HL-60 (cell line): ENCODE measurements at regions not wholly inside any gene's neighbourhood (a gene's known extent, or its start where the extent isn't known, plus 50 kb on each side); places are given as distances from the start of the nearest gene placed in this dataset.

ENCODE experiments used
- DNase-seq, 2 experiments: peaks; one replicate each; pipeline ENCODE4 v3.0.0-alpha.2; 2010 to 2020; ENCODE audit warnings: low read depth in 1 of 2, low spot score in 1 of 2
- H3K27ac ChIP-seq: fragments of 250-450 bp; sonication (Bioruptor Pico); replicated peaks from 2 replicates; pipeline ENCODE4 v1.5.1; 2020; ENCODE audit warnings: mild to moderate bottlenecking, moderate library complexity
- H3K27me3 ChIP-seq: fragments of 250-450 bp; sonication (Bioruptor Pico); 2 replicates; pipeline ENCODE4 v1.5.1; 2021; ENCODE audit warnings: mild to moderate bottlenecking, moderate library complexity; ENCODE audit not compliant: insufficient read depth, poor library complexity, severe bottlenecking
- H3K4me3 ChIP-seq: replicated peaks from 2 replicates; pipeline ENCODE4 v1.5.1; 2011; ENCODE audit warnings: mild to moderate bottlenecking, control low read depth, low read length; ENCODE audit not compliant: insufficient read depth
- GABPA ChIP-seq: IDR thresholded peaks from 2 replicates; pipeline ENCODE4 v1.6.1; 2012; ENCODE audit warnings: low read depth
- POLR2AphosphoS5 ChIP-seq: IDR thresholded peaks from 2 replicates; pipeline ENCODE4 v1.6.1; 2012; ENCODE audit warnings: low read depth
- SPI1 ChIP-seq: IDR thresholded peaks from 2 replicates; pipeline ENCODE4 v1.6.1; 2012; ENCODE audit warnings: low read depth, mild to moderate bottlenecking, borderline replicate concordance
- TF ChIP-seq, protein P1 (sequence below): IDR thresholded peaks from one replicate; pipeline ENCODE4 v1.5.1; 2011; ENCODE audit warnings: low read length, control low read depth, inconsistent platforms; ENCODE audit not compliant: insufficient read depth
- TF ChIP-seq, protein P2 (sequence below): IDR thresholded peaks from 2 replicates; pipeline ENCODE4 v1.6.1; 2012; ENCODE audit warnings: low read depth; ENCODE audit not compliant: insufficient replicate concordance

DNA sequence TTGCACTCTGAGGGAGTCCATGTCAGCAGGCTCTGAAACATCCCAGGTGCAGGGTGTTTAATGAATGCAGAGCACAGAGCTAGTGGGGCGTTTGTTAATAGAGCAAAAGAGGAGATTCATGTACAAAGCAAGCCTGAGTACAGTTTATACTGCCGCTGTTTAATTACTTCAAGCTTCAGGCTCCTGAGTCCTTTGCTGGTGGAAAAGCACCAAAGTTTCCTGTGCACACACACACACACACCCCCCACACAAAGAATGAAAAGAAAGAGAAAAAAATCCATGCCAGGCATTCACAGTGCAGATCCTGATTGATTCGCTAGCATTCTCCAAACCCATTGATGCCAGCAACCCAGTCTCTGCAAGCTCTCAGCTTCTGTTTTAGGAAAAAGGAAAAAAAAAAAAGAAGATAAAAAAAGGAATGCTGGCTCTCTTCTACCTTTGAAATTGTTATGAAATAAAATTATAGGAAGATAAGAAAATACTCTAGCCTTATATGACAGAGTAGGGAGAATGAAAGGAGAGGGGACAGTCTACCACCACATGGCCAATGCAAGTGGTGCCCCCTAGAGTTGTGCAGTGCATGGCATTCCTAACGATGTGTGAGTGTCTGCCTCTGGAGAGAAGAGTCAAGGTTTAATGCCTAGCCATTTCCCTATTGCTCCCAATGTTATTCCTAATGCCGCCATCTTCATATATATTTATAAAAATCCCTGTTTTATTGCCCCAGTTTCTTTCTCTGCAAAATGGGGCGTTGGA is 216.5 kb downstream of the TMEM114 start:
- TF ChIP-seq GABPA = no peak
- no peak for TF ChIP-seq SPI1
- no peak overlapping the region for H3K27ac ChIP-seq
- DNase-seq = no peak
- no peak overlapping the region for H3K4me3 ChIP-seq
- no peaks in the 10 kb centered on the region for H3K27me3 ChIP-seq

DNA sequence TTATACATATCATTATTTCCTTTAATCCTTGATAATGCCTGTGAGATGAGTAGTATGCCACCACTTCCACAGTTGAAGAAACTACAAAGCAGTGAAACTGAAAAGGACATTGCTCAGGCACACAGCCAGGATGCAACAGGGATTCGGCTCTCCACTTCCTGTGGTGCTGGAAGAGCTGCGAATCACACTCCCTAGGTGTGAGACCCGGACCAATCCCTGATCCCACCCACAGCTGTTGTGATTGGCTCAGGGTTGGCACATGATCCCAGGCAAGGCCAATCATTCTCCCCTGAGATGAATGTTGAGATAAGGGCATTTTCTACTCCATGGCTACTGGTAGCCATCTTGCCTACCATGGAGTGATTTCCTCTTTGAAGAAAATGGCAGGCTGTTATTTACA is 218.2 kb downstream of the TMEM114 start:
- TF ChIP-seq, protein P1, sequence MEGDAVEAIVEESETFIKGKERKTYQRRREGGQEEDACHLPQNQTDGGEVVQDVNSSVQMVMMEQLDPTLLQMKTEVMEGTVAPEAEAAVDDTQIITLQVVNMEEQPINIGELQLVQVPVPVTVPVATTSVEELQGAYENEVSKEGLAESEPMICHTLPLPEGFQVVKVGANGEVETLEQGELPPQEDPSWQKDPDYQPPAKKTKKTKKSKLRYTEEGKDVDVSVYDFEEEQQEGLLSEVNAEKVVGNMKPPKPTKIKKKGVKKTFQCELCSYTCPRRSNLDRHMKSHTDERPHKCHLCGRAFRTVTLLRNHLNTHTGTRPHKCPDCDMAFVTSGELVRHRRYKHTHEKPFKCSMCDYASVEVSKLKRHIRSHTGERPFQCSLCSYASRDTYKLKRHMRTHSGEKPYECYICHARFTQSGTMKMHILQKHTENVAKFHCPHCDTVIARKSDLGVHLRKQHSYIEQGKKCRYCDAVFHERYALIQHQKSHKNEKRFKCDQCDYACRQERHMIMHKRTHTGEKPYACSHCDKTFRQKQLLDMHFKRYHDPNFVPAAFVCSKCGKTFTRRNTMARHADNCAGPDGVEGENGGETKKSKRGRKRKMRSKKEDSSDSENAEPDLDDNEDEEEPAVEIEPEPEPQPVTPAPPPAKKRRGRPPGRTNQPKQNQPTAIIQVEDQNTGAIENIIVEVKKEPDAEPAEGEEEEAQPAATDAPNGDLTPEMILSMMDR = no peak
- TF ChIP-seq, protein P2, sequence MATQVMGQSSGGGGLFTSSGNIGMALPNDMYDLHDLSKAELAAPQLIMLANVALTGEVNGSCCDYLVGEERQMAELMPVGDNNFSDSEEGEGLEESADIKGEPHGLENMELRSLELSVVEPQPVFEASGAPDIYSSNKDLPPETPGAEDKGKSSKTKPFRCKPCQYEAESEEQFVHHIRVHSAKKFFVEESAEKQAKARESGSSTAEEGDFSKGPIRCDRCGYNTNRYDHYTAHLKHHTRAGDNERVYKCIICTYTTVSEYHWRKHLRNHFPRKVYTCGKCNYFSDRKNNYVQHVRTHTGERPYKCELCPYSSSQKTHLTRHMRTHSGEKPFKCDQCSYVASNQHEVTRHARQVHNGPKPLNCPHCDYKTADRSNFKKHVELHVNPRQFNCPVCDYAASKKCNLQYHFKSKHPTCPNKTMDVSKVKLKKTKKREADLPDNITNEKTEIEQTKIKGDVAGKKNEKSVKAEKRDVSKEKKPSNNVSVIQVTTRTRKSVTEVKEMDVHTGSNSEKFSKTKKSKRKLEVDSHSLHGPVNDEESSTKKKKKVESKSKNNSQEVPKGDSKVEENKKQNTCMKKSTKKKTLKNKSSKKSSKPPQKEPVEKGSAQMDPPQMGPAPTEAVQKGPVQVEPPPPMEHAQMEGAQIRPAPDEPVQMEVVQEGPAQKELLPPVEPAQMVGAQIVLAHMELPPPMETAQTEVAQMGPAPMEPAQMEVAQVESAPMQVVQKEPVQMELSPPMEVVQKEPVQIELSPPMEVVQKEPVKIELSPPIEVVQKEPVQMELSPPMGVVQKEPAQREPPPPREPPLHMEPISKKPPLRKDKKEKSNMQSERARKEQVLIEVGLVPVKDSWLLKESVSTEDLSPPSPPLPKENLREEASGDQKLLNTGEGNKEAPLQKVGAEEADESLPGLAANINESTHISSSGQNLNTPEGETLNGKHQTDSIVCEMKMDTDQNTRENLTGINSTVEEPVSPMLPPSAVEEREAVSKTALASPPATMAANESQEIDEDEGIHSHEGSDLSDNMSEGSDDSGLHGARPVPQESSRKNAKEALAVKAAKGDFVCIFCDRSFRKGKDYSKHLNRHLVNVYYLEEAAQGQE = no peak
- no peak for TF ChIP-seq SPI1
- TF ChIP-seq GABPA = no peak
- TF ChIP-seq POLR2AphosphoS5 = no peak
- Histone ChIP-seq H3K4me3 (no peak overlapping the region), H3K27ac (no peak overlapping the region), H3K27me3 (no peaks in the 10 kb centered on the region)
- no peak for DNase-seq

DNA sequence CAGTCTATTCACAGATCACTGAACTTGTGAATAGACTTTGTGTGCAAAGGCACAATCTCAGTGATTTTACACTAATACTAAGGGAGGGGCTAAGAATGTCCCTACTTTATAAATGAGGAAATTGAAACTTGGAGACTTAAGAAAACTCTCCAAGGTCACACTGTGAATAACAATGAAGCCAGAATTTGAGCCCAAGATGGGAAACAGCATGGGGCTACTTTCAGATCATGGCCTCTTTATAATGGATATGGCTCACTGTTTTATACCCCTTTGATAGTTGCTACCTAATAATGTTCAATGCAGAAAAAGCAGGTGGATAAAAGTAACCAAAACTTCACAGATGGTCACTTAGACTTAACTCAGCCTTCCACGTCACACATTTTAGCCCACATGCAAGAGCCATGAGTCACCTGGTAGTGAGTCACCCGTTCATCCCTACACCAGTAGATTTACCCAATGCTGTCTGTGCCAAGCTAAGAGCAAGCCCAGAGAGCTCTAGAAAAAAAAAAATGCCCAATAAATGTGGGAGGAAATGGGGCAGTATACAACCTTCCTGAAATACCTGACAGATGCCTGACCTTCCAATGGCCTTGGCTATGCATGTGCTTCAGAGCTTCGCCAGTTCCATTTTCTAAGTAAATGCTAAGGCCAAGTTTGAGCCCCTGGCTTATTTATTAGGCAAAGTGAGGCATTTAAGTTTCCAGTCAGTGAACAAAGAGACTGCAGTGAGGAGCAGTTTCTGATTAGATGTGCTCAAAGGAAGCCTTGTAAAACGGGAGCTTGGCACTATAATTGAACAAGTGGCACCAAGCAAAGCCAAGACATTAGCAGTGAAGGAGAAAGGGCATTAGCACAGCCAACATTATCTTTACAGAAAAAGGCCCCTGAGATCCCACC is 219.7 kb downstream of the TMEM114 start:
- DNase-seq = no peak
- H3K4me3 ChIP-seq = no peak overlapping the region

DNA sequence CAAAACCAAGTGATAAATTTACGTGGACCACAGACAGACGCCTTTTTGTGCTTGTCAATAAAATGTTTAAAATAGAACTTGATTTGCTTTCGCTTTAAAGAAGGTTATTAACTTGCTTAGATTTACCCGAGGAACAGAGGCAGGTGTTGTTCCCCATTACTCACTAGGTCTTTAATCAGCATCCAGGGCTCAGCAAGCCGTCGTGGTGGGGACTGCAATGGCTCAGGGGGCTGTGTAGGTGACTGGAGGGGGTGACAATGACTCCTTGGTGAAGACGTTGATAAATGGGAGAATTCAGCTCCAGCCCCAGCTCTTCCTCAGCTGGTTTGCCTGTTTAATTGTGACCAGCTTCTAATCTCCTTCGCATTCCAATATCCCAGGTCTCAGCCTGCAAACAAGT is 231.4 kb downstream of the TMEM114 start:
- DNase-seq = no peak
- TF ChIP-seq, protein P2 = no peak
- TF ChIP-seq SPI1 (no peak), GABPA (no peak), POLR2AphosphoS5 (no peak)
- TF ChIP-seq, protein P1 = no peak
- no peak overlapping the region for H3K4me3 ChIP-seq
- H3K27ac ChIP-seq = no peak overlapping the region
- H3K27me3 ChIP-seq = peaks cover 2% of the 10 kb centered on the region

More for the DNA sequence above, 219.7 kb downstream of the TMEM114 start:
- no peaks in the 10 kb centered on the region for H3K27me3 ChIP-seq
- no peak overlapping the region for H3K27ac ChIP-seq
- TF ChIP-seq, protein P2 = no peak
